ENCODE measurements at regions not wholly inside any gene's neighbourhood (a gene's known extent, or its start where the extent isn't known, plus 50 kb on each side); places are given as distances from the start of the nearest gene placed in this dataset.

DNA sequence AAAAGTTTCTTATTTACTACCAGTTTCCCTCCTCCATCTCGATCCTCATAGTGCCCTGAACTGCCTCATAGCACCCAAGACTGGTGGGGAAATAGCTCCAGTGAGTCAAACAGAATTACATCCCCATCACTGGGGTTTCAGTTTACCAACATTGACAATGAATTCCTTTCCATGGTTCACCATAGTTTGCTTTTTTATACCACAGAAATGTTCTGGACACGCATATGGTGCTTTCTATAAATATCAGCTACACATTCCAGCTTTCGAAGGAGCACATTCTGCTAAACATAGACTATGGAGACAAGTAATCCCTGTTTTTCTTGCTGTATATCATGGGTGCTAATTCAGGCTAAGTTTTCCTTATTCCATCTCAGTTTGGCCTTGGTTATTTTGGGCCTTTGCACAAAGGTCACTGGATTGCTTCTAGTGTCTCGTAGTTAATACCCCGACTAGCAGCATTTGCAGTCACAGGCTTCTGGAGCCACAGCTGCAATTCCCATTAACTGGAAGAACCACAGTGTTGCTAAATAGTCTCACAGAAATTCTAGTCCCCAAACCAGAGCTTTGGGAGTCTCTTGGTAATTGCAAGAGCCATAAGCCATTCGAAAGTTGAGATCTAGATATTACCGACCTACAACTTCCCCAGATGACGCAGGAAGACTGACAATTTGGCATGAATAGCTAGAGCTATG, 53.4 kb upstream of the TRPC3 start:
- 63 to 66% methylated on average over 8 of the region's 8 CpGs for WGBS, 2 donors (ENCODE audit: low coverage in 1 of 2)
- Histone ChIP-seq H3K27me3 (no peaks in the 10 kb centered on the region), H3K4me3 (no peak overlapping the region), H3K27ac (no peak overlapping the region), H3K4me1 (no peaks in the 10 kb centered on the region), H3K36me3 (no peaks in the 10 kb centered on the region), H3K9me3 (no peaks in the 10 kb centered on the region)
- ATAC-seq, result no peak
- TF ChIP-seq POLR2A (IDR thresholded peaks at IDR 0.05) (no peak), POLR2AphosphoS5 (IDR thresholded peaks at IDR 0.05) (no peak), EP300 (IDR thresholded peaks at IDR 0.05) (no peak)
- TF ChIP-seq, protein P1, sequence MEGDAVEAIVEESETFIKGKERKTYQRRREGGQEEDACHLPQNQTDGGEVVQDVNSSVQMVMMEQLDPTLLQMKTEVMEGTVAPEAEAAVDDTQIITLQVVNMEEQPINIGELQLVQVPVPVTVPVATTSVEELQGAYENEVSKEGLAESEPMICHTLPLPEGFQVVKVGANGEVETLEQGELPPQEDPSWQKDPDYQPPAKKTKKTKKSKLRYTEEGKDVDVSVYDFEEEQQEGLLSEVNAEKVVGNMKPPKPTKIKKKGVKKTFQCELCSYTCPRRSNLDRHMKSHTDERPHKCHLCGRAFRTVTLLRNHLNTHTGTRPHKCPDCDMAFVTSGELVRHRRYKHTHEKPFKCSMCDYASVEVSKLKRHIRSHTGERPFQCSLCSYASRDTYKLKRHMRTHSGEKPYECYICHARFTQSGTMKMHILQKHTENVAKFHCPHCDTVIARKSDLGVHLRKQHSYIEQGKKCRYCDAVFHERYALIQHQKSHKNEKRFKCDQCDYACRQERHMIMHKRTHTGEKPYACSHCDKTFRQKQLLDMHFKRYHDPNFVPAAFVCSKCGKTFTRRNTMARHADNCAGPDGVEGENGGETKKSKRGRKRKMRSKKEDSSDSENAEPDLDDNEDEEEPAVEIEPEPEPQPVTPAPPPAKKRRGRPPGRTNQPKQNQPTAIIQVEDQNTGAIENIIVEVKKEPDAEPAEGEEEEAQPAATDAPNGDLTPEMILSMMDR (IDR thresholded peaks at IDR 0.05), result no peak

- TF ChIP-seq, protein P1 (IDR thresholded peaks at IDR 0.05), result peak in 2 of 4 experiments; percentile 5 to 12
- TF ChIP-seq POLR2A (IDR thresholded peaks at IDR 0.05) (no peak), POLR2AphosphoS5 (IDR thresholded peaks at IDR 0.05) (no peak), EP300 (IDR thresholded peaks at IDR 0.05) (no peak)
- Histone ChIP-seq H3K4me3 (no peak overlapping the region), H3K9me3 (no peaks in the 10 kb centered on the region), H3K27ac (no peak overlapping the region), H3K36me3 (no peaks in the 10 kb centered on the region), H3K4me1 (no peaks in the 10 kb centered on the region), H3K27me3 (no peaks in the 10 kb centered on the region)
- 77 to 82% methylated on average over 4 to 6 of the region's 7 CpGs for WGBS, 2 donors (ENCODE audit: low coverage in 1 of 2)
- no peak for ATAC-seq
These were observed 51.5 kb upstream of the TRPC3 start for GRCh38 chr4:122003335-122003734.

All from gastroesophageal sphincter (tissue), 4 donors.